ENCODE measurements at regions not wholly inside any gene's neighbourhood (a gene's known extent, or its start where the extent isn't known, plus 50 kb on each side); places are given as distances from the start of the nearest gene placed in this dataset.
"Not testable (repeated sequence)": the region's sequence is repeated elsewhere in the genome, so short reads cannot be mapped to it uniquely, and the experiment has no call there.

GRCh38 chr3:182149594-182149993 lies 437.9 kb downstream of the SOX2 start:
- H3K4me3 ChIP-seq (ENCODE audit: low read depth, low read length), result no peak overlapping the region
- DNase-seq (ENCODE audit: low read depth), result no peak
- TF ChIP-seq CTCF (IDR thresholded peaks at IDR 0.05; ENCODE audit: control insufficient read depth, extremely low read depth, insufficient read depth), result no peak

- H3K4me3 ChIP-seq (ENCODE audit: low read depth, low read length); DNase-seq (ENCODE audit: low read depth): not testable (repeated sequence)
These were observed 444.6 kb downstream of the SOX2 start for GRCh38 chr3:182156326-182156725.

GRCh38 chr3:182165234-182165633 lies 453.5 kb downstream of the SOX2 start:
- H3K4me3 ChIP-seq (ENCODE audit: low read depth, low read length), result no peak overlapping the region
- no peak for TF ChIP-seq CTCF (IDR thresholded peaks at IDR 0.05; ENCODE audit: control insufficient read depth, extremely low read depth, insufficient read depth)
- DNase-seq (ENCODE audit: low read depth), result peak; percentile 41

- DNase-seq (ENCODE audit: low read depth), result no peak
These were observed 460.8 kb downstream of the SOX2 start for GRCh38 chr3:182172534-182172933.

GRCh38 chr3:182178488-182179200 lies 466.9 kb downstream of the SOX2 start:
- no peak overlapping the region for H3K4me3 ChIP-seq (ENCODE audit: low read depth, low read length)
- TF ChIP-seq CTCF (IDR thresholded peaks at IDR 0.05; ENCODE audit: control insufficient read depth, extremely low read depth, insufficient read depth), result no peak
- DNase-seq (ENCODE audit: low read depth), result no peak

More at GRCh38 chr3:182172534-182172933, 460.8 kb downstream of the SOX2 start:
- TF ChIP-seq CTCF (IDR thresholded peaks at IDR 0.05; ENCODE audit: control insufficient read depth, extremely low read depth, insufficient read depth), result no peak
- no peak overlapping the region for H3K4me3 ChIP-seq (ENCODE audit: low read depth, low read length)

- no peak for DNase-seq (ENCODE audit: low read depth)
- no peak overlapping the region for H3K4me3 ChIP-seq (ENCODE audit: low read depth, low read length)
- no peak for TF ChIP-seq CTCF (IDR thresholded peaks at IDR 0.05; ENCODE audit: control insufficient read depth, extremely low read depth, insufficient read depth)
These were observed 467.9 kb downstream of the SOX2 start for GRCh38 chr3:182179631-182180030.

- DNase-seq (ENCODE audit: low read depth), result no peak
These were observed 469.1 kb downstream of the SOX2 start for GRCh38 chr3:182180654-182181385.

More at GRCh38 chr3:182180654-182181385, 469.1 kb downstream of the SOX2 start:
- H3K4me3 ChIP-seq (ENCODE audit: low read depth, low read length), result no peak overlapping the region
- TF ChIP-seq CTCF (IDR thresholded peaks at IDR 0.05; ENCODE audit: control insufficient read depth, extremely low read depth, insufficient read depth), result no peak

Data from LNCaP clone FGC (cell line).